GM23248 (cell line): ENCODE measurements at regions not wholly inside any gene's neighbourhood (a gene's known extent, or its start where the extent isn't known, plus 50 kb on each side); places are given as distances from the start of the nearest gene placed in this dataset.

Source experiments
- EZH2 ChIP-seq: fragments of 200-600 bp; sonication (generic); IDR thresholded peaks from 2 replicates; pipeline ENCODE4 v1.6.1; 2018; ENCODE audit warnings: antibody characterized with exemption, mild to moderate bottlenecking; ENCODE audit not compliant: insufficient read depth, poor library complexity, severe bottlenecking
- EZH2phosphoT487 ChIP-seq: fragments of 200-600 bp; sonication (generic); IDR thresholded peaks from 2 replicates; pipeline ENCODE4 v1.6.1; 2018; ENCODE audit warnings: antibody characterized with exemption, moderate library complexity, mild to moderate bottlenecking, low read depth; ENCODE audit not compliant: insufficient read depth

- TF ChIP-seq EZH2 (no peak), EZH2phosphoT487 (no peak)
Measured at GRCh38 chr4:122005064-122005755, 53.4 kb upstream of the TRPC3 start.
